GM19025 (cell line): ENCODE measurements at regions not wholly inside any gene's neighbourhood (a gene's known extent, or its start where the extent isn't known, plus 50 kb on each side); places are given as distances from the start of the nearest gene placed in this dataset.

Source experiments
- ATAC-seq: cut with Tn5 transposase; IDR thresholded peaks from one replicate; pipeline ENCODE4 v1.9.1; 2021; ENCODE audit warnings: mild to moderate bottlenecking, low read depth, moderate library complexity; ENCODE audit not compliant: unreplicated experiment

GRCh38 chr5:173793648-173794548 lies 94.3 kb upstream of the CPEB4 start:
- ATAC-seq = no peak

GRCh38 chr5:173794901-173795416 lies 93.2 kb upstream of the CPEB4 start:
- ATAC-seq = no peak

- no peak for ATAC-seq
These were observed 92.5 kb upstream of the CPEB4 start for GRCh38 chr5:173795601-173796000.

- ATAC-seq = no peak
These were observed 91.2 kb upstream of the CPEB4 start for GRCh38 chr5:173796721-173797495.

GRCh38 chr5:173798127-173798810 lies 89.9 kb upstream of the CPEB4 start:
- no peak for ATAC-seq

GRCh38 chr5:173800340-173800739 lies 87.8 kb upstream of the CPEB4 start:
- ATAC-seq = no peak

GRCh38 chr5:173801006-173801405 lies 87.1 kb upstream of the CPEB4 start:
- no peak for ATAC-seq

GRCh38 chr5:173802670-173803165 lies 85.4 kb upstream of the CPEB4 start:
- no peak for ATAC-seq

GRCh38 chr5:173804579-173804978 lies 83.6 kb upstream of the CPEB4 start:
- no peak for ATAC-seq

- ATAC-seq = no peak
These were observed 81.7 kb upstream of the CPEB4 start for GRCh38 chr5:173806270-173807035.

GRCh38 chr5:173807181-173807655 lies 80.9 kb upstream of the CPEB4 start:
- ATAC-seq = no peak

GRCh38 chr5:173808079-173808808 lies 79.9 kb upstream of the CPEB4 start:
- no peak for ATAC-seq

GRCh38 chr5:173809014-173809413 lies 79.1 kb upstream of the CPEB4 start:
- ATAC-seq = no peak

GRCh38 chr5:173812811-173813550 lies 75.2 kb upstream of the CPEB4 start:
- ATAC-seq = no peak

GRCh38 chr5:173814053-173814452 lies 74.1 kb upstream of the CPEB4 start:
- ATAC-seq = no peak

- ATAC-seq = no peak
These were observed 72.6 kb upstream of the CPEB4 start for GRCh38 chr5:173815571-173815970.

GRCh38 chr5:173816728-173817127 lies 71.4 kb upstream of the CPEB4 start:
- no peak for ATAC-seq

- no peak for ATAC-seq
These were observed 70.6 kb upstream of the CPEB4 start for GRCh38 chr5:173817561-173817960.
